H1 (cell line): ENCODE measurements at regions not wholly inside any gene's neighbourhood (a gene's known extent, or its start where the extent isn't known, plus 50 kb on each side); places are given as distances from the start of the nearest gene placed in this dataset.

Experiments used
- ASH2L ChIP-seq: fragments of 200-600, 300-600 bp; sonication (generic); IDR thresholded peaks from one replicate; pipeline ENCODE4 v1.7.1; 2017; ENCODE audit warnings: low read length
- KDM1A ChIP-seq: fragments of 200-600, 300-600 bp; sonication (generic); IDR thresholded peaks from 2 replicates; pipeline ENCODE4 v1.7.1; 2016; ENCODE audit warnings: mild to moderate bottlenecking, low read length, borderline replicate concordance
- POU5F1 ChIP-seq: IDR thresholded peaks from 2 replicates; pipeline ENCODE4 v1.6.1; 2011; ENCODE audit warnings: low read depth, mild to moderate bottlenecking, low read length, moderate library complexity
- RXRA ChIP-seq: IDR thresholded peaks from 2 replicates; pipeline ENCODE4 v1.6.1; 2011; ENCODE audit warnings: low read depth, mild to moderate bottlenecking, low read length, moderate library complexity; ENCODE audit not compliant: insufficient read depth
- SIX5 ChIP-seq: IDR thresholded peaks from 2 replicates; pipeline ENCODE4 v1.6.1; 2011; ENCODE audit warnings: mild to moderate bottlenecking, low read depth, low read length
- SUZ12 ChIP-seq: fragments of 200-600 bp; sonication (generic); IDR thresholded peaks from 2 replicates; pipeline ENCODE4 v1.6.1; 2012; ENCODE audit warnings: mild to moderate bottlenecking, inconsistent platforms, low read length, moderate library complexity, mixed read lengths
- TAF7 ChIP-seq: optimal IDR thresholded peaks from 2 replicates; pipeline ENCODE3; 2011; ENCODE audit warnings: low read depth, mild to moderate bottlenecking, inconsistent platforms, low read length, moderate library complexity, borderline replicate concordance
- ZNF274 ChIP-seq: IDR thresholded peaks from 2 replicates; pipeline ENCODE4 v1.7.0; 2012; ENCODE audit warnings: low read length, borderline replicate concordance; ENCODE audit errors: extremely low read depth

DNA sequence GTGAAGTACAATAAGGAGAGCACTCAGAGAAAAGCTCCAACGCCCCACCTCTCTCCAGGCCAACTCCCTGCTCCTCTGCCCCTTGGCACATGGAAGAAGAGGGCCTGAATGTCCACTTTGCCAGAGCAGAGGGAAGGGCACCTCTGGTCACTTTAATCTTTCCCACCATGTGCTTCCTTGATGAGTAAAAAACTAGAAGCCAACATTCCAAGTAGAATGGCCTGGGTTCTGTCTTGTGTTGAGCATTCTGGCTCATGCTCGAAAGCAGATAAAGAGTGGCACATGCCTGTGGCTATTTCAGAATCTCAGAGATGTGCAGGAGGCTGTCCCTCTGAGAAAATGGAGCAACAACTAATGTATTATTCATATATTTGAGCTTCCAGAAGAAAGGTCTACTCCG lies 177.4 kb upstream of the PLN start (continued):
- TF ChIP-seq TAF7 = no peak
- no peak for TF ChIP-seq SIX5
- TF ChIP-seq ZNF274 = no peak
- TF ChIP-seq SUZ12 = no peak
- TF ChIP-seq KDM1A = no peak
- no peak for TF ChIP-seq ASH2L
- TF ChIP-seq POU5F1 = no peak
- no peak for TF ChIP-seq RXRA
